Peyer's patch (tissue), 4 donors: ENCODE measurements at regions not wholly inside any gene's neighbourhood (a gene's known extent, or its start where the extent isn't known, plus 50 kb on each side); places are given as distances from the start of the nearest gene placed in this dataset.

ENCODE experiments used
- CTCF ChIP-seq, 6 experiments: fragments of 450-650 bp in 4 of 6; fragments of 200-600 bp in 2 of 6; sonication (generic) in 1 of 6; IDR thresholded peaks; one replicate each; pipeline ENCODE4 v1.5.1; 2017 to 2019; ENCODE audit warnings: antibody characterized with exemption in 6 of 6, mild to moderate bottlenecking in 3 of 6, moderate library complexity in 1 of 6
- POLR2A ChIP-seq, 2 donors: fragments of 450-650 bp; IDR thresholded peaks; one replicate each; pipeline ENCODE4 v1.5.1; 2017; ENCODE audit warnings: antibody characterized with exemption in 2 of 2, mild to moderate bottlenecking in 2 of 2, moderate library complexity in 2 of 2

- TF ChIP-seq CTCF (IDR thresholded peaks at IDR 0.05) (no peak), POLR2A (IDR thresholded peaks at IDR 0.05) (no peak)
Measured at GRCh38 chr10:20726381-20726780, 170.7 kb downstream of the NEBL start.
